ENCODE measurements at regions not wholly inside any gene's neighbourhood (a gene's known extent, or its start where the extent isn't known, plus 50 kb on each side); places are given as distances from the start of the nearest gene placed in this dataset.

DNA sequence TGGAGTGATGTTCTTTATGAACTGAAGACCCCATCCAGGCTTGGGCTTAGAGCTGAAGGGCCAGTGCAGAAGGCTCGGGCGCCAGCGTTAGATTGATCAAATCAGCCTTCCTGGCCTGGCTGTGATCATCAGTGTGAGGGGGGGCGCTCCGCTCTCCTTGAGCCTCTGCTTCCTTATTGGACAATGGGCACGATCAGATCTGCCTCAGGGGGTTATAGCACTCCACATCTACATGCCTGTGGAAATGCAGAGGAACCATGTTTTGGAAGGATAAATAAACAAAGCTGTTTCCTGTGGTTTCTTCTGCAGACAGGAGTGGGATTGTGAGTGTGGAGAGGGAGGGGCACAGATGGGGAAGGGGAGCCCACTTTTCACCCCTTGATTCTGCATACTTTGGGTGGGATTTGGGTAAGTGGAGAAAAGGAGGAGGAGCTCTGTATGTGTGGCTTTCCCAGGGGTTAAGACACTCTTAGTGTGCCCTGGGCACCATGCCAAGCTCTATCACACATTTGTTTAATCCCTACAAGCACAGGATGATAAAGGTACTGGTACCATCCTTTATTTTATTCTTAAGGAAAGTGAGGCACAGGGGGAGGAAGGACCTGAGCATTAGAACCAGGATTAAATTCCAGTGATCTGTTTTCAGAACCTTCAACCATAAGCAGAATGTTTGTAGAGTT lies 150.5 kb downstream of the EN1 start:
- DNase-seq: no peak

DNA sequence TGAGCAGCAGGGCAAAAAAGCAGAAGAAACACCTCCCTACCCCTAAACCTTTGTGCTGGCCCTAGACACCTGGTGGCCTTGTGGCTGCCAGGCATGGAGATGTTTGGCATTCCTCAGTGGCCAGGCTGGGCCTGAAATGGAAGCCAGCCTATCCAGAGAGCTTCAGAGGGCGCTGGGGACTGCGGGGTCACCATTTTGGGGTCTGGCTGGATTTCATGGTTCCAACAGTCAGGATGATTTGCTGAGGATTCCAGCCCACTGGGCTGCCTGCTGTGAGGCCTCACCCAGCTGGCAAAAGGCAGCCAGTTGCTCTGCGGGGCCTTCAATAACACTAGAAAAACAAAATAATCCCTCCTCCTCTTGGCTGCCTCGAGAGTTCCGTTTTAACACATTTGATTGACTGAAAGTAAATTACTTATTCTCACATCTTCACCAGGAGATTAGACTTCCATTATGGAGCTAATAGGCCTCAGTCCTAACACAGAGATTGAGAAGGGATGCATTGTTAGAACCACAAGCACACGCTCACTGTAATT lies 154.1 kb downstream of the EN1 start:
- no peak for DNase-seq

DNA sequence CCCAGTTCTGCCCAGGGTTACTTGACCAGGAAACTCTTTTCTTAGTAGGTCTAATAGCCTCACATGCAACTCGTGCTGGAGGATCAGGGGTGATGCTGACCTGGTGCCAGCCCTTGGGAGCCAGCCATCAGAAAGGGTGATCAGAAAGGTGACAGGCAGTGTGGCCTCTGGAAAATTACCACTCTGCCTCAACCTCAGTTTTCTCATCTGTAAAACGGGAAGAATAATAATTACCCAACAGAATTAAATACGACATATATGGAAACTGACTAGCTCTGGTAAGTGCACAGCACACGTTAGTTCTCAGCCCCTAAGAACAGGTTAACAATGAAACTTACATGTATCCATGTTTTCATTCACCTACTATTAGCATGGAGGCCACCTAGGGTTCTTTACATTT lies 157.6 kb downstream of the EN1 start:
- DNase-seq: no peak

DNA sequence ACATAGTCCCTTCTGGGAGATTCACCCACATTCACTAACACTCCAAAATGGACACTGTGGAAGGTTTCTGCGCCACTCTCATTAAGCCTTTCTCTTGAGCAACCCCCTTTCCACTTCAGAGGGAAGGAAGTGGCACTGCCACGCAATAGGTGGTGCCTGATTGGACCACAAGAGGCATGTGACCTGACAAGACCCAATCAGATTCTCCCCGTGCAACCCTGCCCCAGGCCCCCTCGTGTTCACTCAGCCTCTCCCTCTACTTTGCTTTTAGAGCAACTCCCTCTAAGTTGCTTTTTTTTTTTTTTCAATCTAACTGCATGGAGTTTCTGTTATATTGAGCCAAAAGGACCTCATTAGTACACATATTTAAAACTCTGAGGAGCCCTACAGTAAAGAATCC lies 158.0 kb downstream of the EN1 start:
- no peak for DNase-seq

DNA sequence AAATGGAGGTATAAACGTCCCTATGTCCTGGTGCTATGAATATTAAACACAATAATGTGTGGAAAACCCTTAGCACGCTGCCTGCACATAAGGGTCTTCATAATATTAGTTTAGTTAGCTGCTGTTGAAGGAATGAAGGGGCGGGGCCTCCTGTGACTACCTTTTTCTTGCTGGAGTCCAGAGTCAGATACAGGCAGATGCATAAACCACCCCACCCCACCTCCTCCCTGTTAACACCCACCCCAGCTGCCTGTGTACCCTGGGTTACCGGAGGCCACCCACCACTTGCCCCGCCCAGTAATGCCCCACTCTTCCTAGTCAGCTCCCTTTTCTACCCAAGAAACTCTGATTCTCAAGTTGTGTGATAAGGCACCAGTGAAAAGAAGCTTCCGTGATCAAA lies 158.4 kb downstream of the EN1 start:
- no peak for DNase-seq

DNA sequence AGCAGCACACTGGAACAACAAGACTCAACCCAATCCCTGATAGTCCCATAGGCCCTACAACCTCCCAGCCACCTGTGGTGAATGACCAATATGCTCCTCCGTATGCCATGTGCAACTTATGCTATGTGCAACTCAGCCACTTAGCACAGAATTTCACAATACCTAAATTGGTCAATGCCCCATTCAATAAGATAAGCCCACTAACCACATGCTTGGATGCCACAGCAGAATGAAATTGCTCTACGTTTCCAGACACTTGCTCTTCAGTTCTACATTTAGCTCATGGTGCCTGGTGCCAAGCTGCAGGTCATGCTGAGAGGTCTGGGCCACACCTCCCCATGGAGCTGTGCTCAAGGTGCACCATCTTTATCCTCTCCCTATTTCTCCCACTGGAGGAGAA lies 159.8 kb downstream of the EN1 start:
- DNase-seq: no peak

DNA sequence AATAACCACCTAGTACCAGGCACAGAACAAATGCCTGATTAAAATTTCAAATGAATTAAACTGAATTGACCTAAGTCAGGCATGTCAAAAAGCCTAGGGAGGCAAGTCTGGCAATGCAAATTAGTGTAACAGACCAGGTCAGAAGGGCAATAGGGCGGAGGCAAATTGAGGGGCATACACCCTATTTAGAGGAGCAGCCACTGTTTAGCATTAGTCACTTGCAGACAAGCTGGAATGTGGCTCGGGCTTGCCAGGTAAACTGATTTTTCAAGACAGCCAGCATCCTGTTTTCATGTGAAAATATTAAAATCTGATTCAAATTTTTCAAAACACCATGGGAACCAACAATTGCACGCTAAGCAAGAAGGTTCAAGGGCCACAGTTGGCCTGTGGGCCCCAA lies 160.3 kb downstream of the EN1 start:
- no peak for DNase-seq

DNA sequence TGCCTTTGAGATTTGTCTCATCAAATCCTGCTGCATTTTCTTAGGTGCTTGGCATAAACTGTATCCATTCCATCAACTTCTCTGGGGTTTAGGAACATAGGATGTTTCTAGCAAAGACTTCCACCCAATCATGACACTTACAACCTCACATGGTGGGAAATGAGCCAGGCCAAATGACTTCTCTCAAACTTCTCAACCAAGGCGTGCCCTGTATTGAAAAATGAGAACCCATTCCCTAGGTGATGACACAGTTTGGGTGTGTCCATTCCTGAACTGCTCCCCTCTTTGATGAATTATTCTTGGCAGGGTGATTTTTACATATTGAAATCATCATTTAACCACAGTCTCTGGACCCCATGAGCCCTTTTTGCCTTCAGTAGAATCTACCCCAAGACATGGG lies 161.1 kb downstream of the EN1 start:
- no peak for DNase-seq

DNA sequence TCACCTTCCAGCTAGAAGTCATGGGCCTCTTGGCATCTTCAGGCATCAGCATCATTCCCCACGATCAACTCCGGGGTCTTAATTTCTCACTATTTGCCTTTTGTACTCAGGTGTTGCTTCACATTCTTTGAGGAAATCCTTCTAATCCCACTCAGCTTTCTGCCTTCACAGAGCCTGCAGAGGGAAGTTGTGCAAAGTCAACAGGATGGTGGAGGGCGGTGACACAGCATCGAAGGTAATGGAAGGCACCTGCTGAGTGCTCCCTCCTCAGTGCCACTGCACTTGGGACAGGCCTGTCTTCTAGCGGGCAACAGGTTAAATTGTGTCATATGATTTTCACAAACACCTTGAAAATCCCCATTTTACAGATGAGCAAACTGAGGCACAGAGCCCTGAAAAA lies 164.0 kb downstream of the EN1 start:
- no peak for DNase-seq

DNA sequence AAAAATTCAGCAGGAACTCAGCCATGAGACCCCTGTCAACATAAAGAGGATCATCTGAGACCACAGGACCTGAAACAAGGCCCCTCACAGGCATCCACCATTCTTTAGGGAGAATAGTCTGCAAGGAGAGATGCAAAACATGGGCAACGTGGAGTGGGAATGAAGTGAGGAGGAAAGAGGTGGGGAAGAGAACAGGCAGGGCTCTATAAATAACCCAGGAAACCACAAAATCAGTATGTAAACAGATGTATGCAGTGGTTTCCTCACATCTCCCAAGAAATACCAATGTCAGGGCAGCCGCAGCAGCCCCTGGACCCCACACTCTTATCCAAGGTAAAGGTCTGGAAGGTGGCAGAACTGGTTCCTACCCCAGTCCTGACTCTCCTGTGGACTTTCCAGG lies 168.5 kb downstream of the EN1 start:
- DNase-seq: no peak

DNA sequence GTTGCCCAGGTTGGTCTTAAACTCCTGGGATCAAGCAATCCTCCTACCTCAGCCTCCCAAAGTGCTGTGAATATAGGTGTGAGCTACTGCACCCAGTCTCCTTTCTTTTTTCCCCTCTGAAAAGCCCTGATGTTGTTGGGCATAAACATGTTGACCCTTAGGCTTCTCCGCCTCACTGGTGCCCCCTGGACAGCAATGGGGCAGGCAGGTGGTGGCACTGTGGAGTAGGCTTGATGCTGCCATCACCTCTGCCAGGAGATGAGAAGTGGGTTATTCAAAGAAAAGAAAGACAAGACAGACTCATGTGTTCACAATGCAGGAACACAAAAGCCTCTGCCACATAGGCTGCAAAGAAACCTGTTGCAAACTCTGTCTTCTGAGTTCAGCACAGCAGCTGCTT lies 169.9 kb downstream of the EN1 start:
- no peak for DNase-seq

DNA sequence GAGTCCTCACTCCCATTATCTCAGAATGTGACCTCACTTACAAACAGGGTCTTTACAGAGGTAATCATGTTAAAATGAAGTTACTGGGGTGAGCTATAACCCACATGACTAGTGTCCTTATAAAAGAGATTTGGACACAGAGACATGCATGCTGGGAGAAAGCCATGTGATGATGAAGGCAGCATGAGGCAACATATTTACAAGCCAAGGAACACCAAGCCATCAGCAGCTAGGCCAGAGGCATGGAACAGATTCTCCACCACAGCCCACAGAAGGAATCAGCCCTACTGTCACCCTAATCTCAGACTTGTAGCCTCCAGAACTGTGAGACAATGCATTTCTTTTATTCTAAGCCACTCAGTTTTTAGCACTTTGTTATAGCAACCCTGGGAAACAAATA lies 171.9 kb downstream of the EN1 start:
- DNase-seq: no peak

DNA sequence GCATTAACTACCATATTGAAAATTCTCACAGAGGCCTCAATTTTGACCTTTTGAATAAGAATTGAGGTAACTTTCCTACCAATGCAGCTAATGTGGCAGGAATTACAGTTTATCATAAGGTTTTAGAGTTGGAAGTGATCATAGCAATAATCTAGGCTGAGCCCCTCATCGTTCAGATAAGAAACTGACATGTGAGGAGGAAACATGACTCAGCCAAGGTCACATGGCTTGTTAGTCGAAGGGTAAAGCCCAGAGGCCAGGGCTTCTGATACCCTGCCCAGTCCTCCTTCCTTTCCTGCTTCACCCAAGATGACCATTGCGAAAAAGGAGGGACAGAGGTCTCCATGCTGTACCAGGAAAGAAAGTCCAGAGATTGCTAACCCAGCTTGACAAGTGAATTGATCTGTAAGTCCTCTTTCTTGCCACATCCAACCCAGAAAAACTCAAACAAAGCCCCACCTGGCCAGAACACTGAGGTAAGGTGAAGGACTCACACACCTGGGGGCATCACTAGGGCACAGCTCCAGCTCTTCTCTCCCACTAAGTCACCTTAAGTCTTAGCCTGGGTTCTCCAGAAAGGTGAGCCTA lies 174.8 kb downstream of the EN1 start:
- DNase-seq: no peak

DNA sequence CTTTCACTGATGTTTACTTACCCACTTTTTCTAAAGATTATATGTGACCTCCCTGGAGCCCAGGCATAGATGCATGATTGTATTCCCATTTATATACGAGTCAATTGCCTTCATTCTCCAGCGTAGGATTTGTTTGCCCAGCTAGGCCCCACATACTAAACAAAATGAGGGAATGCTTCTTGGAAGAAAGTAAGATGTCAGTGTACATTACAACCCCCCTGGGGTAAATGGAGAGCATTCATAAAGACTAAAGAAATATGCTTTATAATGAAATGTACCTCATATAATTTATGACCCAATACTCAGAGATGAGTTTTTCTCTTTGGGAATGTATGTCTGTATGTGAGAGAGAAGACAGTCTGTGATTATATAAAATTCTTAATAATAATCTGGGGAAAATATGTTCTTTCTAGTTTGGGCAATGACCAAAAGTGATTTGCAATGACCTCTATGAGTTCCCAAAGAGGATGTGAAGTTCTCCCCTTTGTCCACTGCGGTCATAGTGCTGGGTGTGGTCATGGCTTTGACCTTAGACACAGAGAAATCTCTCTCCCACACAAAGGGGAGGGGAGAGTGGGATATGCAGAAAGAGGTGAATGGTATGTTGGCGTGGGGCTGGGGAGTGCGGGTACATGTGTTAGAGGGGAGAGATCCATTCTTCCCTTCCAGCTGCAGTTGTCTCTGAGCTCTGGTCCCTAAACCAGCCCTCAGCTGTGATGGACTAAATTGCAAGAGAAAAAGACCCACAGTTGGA lies 175.6 kb downstream of the EN1 start:
- DNase-seq: no peak

DNA sequence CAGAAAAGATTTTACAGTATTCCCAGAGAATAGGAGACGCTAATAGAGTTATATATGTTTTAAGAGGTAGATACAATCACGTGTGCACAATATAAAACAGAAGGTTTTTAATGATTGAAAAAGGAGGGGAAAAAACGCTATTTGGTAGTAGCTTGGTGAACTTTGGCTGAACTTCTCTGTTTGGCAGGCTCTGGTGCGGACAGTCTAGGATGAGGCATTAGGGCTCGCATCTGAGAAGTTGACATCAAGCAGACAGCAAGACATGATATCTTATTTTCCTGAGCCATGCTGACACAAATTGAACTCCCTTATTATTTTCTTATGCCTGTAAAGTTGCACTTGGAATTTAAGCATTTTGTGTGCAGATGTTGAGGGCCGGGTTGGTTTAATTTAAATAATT lies 176.6 kb downstream of the EN1 start:
- DNase-seq: no peak

DNA sequence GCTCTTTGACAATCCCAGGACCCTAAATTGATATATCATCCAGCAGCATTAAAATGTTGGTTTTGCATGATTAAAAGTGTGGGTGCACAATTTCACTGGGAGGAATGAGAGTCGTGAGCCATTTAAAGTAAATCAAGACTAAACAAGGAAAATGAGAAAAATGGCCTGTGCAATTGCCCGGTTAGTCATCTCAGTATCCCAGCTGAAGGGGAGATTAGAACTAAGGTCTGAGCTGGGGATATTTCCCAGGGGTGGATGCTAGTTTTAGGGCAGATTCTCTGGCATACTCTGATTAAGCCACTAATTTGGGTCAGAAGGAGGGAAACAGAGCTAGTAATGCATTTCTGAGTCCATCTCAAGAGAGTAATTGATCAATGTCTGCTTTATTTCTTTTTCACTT lies 177.2 kb downstream of the EN1 start:
- DNase-seq: no peak

DNA sequence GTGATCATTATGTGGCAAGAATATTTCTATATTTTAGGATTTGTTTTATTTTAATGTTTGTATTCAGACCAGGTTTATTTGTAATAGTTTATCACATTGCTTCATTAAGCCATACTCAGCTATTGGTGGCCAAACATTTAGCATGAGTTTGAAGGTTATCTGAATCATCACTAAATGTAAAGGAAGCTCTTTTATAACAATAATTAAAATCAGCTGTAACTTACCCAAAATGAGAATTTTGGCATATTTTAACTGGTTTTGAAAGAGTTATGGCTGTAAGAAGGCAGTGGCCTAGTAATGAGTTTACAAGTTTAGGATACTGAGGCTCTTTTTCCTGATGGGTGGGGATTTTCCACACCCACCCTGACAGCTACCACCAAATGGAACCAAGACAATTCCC lies 177.8 kb downstream of the EN1 start:
- no peak for DNase-seq

DNA sequence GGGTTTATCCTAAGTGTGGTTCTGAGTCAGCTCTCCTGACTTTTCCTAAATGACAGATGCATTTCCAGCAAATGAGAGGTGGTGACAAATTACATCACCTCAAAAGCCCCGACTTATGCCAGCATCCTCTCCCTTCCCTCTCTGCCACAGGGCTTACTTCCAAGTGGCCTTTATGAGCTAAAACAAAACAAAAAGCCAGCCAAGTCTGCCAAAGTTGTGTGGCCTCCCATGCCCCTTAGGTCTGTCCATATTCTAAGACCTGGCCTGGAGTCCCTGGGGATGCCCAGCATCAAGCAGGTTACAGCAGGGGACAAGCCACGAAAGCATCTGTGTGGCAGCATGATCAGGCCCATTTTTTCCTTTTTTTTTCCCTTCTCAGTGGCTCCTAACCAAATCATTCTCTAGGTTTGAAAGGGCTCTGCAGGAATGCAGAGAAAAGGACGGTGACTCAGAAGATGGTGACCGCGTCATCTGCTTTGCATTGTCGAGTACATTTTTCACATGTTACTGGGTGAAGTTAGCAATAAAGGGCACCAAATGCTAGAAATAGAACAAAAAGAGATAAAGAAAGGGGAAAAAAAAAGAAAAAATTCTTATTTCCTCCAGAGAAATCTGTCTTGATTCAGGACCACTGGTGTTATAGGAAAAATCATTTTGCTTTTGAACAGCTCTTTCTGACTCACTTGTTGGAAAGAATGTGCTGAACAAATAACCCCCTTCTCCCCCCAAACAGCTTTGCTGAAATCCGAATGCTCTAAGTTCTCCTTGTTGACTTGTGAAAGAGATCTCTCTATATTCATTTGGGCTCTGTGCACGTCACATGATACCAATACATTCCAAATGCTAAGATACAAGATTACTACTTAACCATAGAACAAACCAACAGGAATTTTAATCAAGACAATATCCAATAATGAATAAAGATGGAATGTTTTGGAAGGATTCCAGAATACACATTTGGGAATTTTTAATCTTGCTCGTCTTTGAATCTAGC lies 178.7 kb downstream of the EN1 start:
- DNase-seq: peak; percentile 16

DNA sequence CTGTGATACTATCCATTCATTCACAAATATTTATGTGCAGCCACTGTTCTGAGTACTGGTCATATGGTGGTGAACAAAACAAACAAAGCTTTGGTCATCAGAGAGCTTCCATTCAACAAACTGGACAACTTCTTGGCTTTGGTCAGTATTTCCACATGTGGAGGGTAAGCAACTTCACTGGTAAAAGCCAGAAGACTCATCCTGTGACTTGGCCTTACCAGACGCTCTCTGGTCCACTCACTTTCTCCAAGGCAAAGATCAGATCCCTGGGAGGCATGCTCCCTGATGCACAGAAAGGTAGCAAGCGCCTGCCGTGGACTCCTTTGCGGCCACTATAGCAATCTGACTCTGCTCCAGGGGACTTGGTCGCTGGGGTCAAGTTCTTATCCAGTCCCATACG lies 179.5 kb downstream of the EN1 start:
- no peak for DNase-seq

DNA sequence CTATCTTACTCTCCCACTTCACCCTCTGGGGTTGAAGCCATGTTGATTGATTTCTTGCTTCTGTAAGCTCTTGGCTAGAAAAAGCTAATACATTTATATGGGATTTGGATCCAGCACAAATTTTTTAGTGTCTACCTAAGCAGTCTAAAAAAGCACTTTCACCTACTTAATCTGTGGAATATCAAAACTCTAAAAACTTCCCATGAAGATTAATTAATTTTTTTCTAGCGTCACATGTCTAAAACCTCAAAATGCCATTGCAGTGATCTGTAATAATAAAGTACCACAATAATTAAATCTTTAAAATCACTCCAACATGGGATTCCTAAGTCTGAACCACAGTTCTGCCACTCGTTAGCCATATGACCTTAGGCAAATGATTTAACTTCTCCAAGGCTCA lies 180.1 kb downstream of the EN1 start:
- no peak for DNase-seq

DNA sequence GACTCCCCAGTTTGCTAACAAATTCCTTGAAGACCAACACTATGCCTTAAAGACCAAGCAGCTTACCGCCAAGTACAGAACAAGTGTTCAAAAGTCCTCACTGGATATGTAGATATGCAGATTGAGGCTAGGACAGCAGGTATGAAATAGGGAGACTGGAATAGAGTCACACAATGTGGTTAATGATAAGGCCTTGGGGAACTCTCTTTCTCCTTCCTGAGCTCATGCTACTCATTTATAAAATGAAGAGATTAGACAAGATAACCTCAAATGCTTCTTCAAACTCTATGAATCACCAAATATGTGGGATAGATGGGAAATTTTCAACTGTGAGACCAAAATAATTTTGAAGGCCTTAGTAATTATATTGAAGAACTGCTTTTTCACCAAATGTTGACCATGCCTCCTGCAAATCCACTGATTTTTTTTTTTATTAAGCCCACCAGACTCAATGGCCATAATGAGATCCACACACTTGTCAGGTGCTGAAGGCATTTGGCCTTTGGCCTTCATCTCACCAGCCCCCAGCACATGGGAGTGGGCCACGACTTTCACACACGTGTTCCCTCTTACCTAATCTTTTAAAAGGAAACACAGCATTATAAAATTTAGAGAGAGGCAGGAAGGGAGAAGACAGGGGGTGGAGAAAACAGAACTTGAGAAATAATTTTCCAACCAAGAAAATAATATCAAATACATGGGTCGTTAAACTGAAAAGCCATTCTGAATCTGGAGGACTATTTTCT lies 181.5 kb downstream of the EN1 start:
- DNase-seq: no peak

DNA sequence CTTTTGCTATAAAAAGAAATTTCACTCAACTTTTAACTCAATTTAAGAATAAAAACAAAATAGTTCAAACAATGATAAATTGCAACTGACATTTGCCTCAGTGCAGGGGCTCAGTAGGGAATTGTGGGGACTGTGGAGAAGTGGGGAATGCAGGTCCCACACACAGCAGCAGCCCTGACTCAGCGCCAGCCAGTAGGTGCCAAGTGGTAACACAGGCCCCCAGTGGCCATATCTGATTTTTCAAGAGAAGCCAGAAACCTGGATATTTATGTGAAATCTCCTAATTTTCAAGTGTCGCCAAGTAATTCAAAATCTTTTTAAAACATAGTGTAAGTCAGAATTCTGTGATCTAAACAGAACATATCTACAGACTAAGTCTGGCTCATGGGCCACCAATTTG lies 186.3 kb downstream of the EN1 start:
- no peak for DNase-seq

Measured in GOT3 (cell line).